CD14-positive monocyte (primary cell): ENCODE measurements at regions not wholly inside any gene's neighbourhood (a gene's known extent, or its start where the extent isn't known, plus 50 kb on each side); places are given as distances from the start of the nearest gene placed in this dataset.

Experiments used
- DNase-seq, 3 donors: peaks; one replicate each; pipeline ENCODE4 v3.0.0-alpha.2; 2011 to 2022
- H2AFZ ChIP-seq: 2 replicates; pipeline ENCODE4 v1.6.0; 2012; ENCODE audit warnings: mild to moderate bottlenecking, low read depth, low read length, inconsistent platforms; ENCODE audit not compliant: insufficient read depth, poor library complexity, severe bottlenecking
- H3K27ac ChIP-seq, 2 donors: 1 replicate in 1 of 2; 2 replicates in 1 of 2; pipeline ENCODE4 v1.5.1; 2012 to 2013; ENCODE audit warnings: low read length in 2 of 2, control low read depth in 1 of 2, inconsistent platforms in 1 of 2, low read depth in 1 of 2, mild to moderate bottlenecking in 1 of 2
- H3K27me3 ChIP-seq, 2 donors: one replicate each; pipeline versions ENCODE4 v1.6.0 to v1.6.1; 2011 to 2013; ENCODE audit warnings: low read length in 2 of 2; ENCODE audit not compliant: control insufficient read depth in 2 of 2, insufficient read depth in 2 of 2
- H3K36me3 ChIP-seq, 2 donors: replicated peaks in 1 of 2; 1 replicate in 1 of 2; 2 replicates in 1 of 2; pipeline versions ENCODE4 v1.5.1 to v1.6.1; 2012 to 2013; ENCODE audit warnings: low read length in 2 of 2, control low read depth in 1 of 2, inconsistent platforms in 1 of 2, mild to moderate bottlenecking in 1 of 2; ENCODE audit not compliant: insufficient read depth in 2 of 2, control insufficient read depth in 1 of 2
- H3K4me1 ChIP-seq, 2 donors: 1 replicate in 1 of 2; 2 replicates in 1 of 2; pipeline versions ENCODE4 v1.5.1 to v1.6.1; 2012 to 2013; ENCODE audit warnings: low read length in 2 of 2, control low read depth in 1 of 2, inconsistent platforms in 1 of 2, mild to moderate bottlenecking in 1 of 2, moderate library complexity in 1 of 2; ENCODE audit not compliant: insufficient read depth in 2 of 2, control insufficient read depth in 1 of 2
- H3K4me2 ChIP-seq: replicated peaks from 2 replicates; pipeline ENCODE3; 2012; ENCODE audit warnings: low read length, moderate library complexity, mild to moderate bottlenecking; ENCODE audit not compliant: poor library complexity, severe bottlenecking; ENCODE audit errors: extremely low read depth
- H3K4me3 ChIP-seq, 3 experiments: fragments of 200-600 bp in 1 of 3; sonication (generic) in 1 of 3; replicated peaks in 1 of 3; 1 replicate in 2 of 3; 2 replicates in 1 of 3; pipeline ENCODE4 v1.5.1; 2011 to 2013; ENCODE audit warnings: low read length in 3 of 3, mild to moderate bottlenecking in 3 of 3, control low read depth in 2 of 3, low read depth in 2 of 3, inconsistent platforms in 1 of 3, moderate library complexity in 1 of 3
- H3K79me2 ChIP-seq: 2 replicates; pipeline ENCODE4 v1.6.0; 2012; ENCODE audit warnings: mild to moderate bottlenecking, control low read depth, inconsistent platforms, low read length, moderate library complexity; ENCODE audit not compliant: insufficient read depth
- H3K9ac ChIP-seq: 2 replicates; pipeline ENCODE4 v1.6.0; 2017; ENCODE audit warnings: low read length, mild to moderate bottlenecking; ENCODE audit not compliant: insufficient read depth, poor library complexity, severe bottlenecking
- H3K9me3 ChIP-seq, 2 donors: replicated peaks in 1 of 2; 1 replicate in 1 of 2; 2 replicates in 1 of 2; pipeline versions ENCODE4 v1.5.1 to v1.6.1; 2012 to 2013; ENCODE audit warnings: low read length in 2 of 2, control low read depth in 1 of 2; ENCODE audit not compliant: control insufficient read depth in 1 of 2, insufficient read depth in 1 of 2
- H4K20me1 ChIP-seq: 2 replicates; pipeline ENCODE4 v1.6.0; 2012; ENCODE audit warnings: mild to moderate bottlenecking, low read length, control low read depth, moderate library complexity; ENCODE audit not compliant: insufficient read depth
- H3K27ac Mint-ChIP-seq, 7 donors: one replicate each; pipeline ENCODE4 v1.8.0; 2020; ENCODE audit warnings: mild to moderate bottlenecking in 7 of 7, mixed read lengths in 7 of 7, moderate library complexity in 6 of 7, inconsistent platforms in 2 of 7
- H3K27me3 Mint-ChIP-seq, 3 donors: one replicate each; pipeline ENCODE4 v1.8.0; 2021 to 2022; ENCODE audit warnings: low read depth in 3 of 3, mild to moderate bottlenecking in 3 of 3, mixed read lengths in 3 of 3, moderate library complexity in 3 of 3, inconsistent platforms in 1 of 3
- H3K36me3 Mint-ChIP-seq, 2 donors: one replicate each; pipeline ENCODE4 v1.8.0; 2020; ENCODE audit warnings: mixed read lengths in 2 of 2, inconsistent platforms in 1 of 2, mild to moderate bottlenecking in 1 of 2
- H3K4me1 Mint-ChIP-seq: one replicate; pipeline ENCODE4 v1.8.0; 2020; ENCODE audit warnings: mild to moderate bottlenecking, mixed read lengths
- H3K4me3 Mint-ChIP-seq, 2 donors: one replicate each; pipeline ENCODE4 v1.8.0; 2020; ENCODE audit warnings: mild to moderate bottlenecking in 2 of 2, mixed read lengths in 2 of 2, moderate library complexity in 1 of 2
- H3K9me3 Mint-ChIP-seq, 7 donors: one replicate each; pipeline ENCODE4 v1.8.0; 2020 to 2022; ENCODE audit warnings: mixed read lengths in 7 of 7, mild to moderate bottlenecking in 6 of 7, moderate library complexity in 6 of 7, inconsistent platforms in 2 of 7
- WGBS: methylation state at CpG from one replicate; pipeline ENCODE4 v1.1.5; 2013; ENCODE audit warnings: missing lambda C conversion rate; ENCODE audit not compliant: insufficient coverage; 5-methylcytosine and 5-hydroxymethylcytosine counted together
- intact Hi-C, 2 donors: fragments of 100-400 bp; cut with micrococcal nuclease; formaldehyde crosslinking; loops; one replicate each; pipeline versions ENCODE4 v1.15.0 to v1.15.1; 2023
- TF ChIP-seq, protein P1 (sequence below): fragments of 200-600 bp; IDR thresholded peaks from one replicate; pipeline ENCODE4 v1.8.0; 2022; ENCODE audit warnings: antibody characterized with exemption, mild to moderate bottlenecking

DNA sequence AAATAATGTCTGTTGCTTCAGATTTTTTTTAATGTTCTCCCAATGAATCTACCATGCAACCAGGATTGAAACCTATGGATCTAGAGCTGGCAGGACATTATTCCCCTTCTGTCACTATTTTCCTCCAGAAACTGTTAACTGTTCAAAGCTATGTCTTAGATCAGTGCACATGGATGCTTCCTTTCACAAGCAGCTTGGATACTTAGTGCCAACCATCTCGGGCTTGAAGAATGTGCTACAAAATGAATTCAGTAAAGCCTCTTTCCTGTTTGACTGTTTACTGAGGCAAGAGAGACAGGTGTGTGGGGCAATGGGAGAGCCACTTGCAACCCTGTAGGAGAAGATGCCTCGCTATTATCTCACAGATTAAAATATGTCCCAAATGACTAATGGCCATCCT is 774.8 kb downstream of the KCTD16 start:
- no peak overlapping the region for H3K9ac ChIP-seq
- H3K9me3 ChIP-seq, result no peaks in the 10 kb centered on the region
- no peaks in the 10 kb centered on the region for H3K79me2 ChIP-seq
- H3K27ac Mint-ChIP-seq, result no peak overlapping the region
- no peak for DNase-seq
- TF ChIP-seq, protein P1, sequence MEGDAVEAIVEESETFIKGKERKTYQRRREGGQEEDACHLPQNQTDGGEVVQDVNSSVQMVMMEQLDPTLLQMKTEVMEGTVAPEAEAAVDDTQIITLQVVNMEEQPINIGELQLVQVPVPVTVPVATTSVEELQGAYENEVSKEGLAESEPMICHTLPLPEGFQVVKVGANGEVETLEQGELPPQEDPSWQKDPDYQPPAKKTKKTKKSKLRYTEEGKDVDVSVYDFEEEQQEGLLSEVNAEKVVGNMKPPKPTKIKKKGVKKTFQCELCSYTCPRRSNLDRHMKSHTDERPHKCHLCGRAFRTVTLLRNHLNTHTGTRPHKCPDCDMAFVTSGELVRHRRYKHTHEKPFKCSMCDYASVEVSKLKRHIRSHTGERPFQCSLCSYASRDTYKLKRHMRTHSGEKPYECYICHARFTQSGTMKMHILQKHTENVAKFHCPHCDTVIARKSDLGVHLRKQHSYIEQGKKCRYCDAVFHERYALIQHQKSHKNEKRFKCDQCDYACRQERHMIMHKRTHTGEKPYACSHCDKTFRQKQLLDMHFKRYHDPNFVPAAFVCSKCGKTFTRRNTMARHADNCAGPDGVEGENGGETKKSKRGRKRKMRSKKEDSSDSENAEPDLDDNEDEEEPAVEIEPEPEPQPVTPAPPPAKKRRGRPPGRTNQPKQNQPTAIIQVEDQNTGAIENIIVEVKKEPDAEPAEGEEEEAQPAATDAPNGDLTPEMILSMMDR, result no peak
- H2AFZ ChIP-seq, result no peak overlapping the region
- no peaks in the 10 kb centered on the region for H3K36me3 ChIP-seq
- no peak overlapping the region for H3K27ac ChIP-seq
- H3K4me2 ChIP-seq, result no peak overlapping the region
- no peaks in the 10 kb centered on the region for H3K4me1 ChIP-seq
- H4K20me1 ChIP-seq, result no peaks in the 10 kb centered on the region
- no peaks in the 10 kb centered on the region for H3K36me3 Mint-ChIP-seq
- no peak overlapping the region for H3K4me3 Mint-ChIP-seq
- intact Hi-C loops, result no loop called here
- 80% methylated on average over 2 of the region's 2 CpGs for WGBS
- no peaks in the 10 kb centered on the region for H3K4me1 Mint-ChIP-seq
- H3K9me3 Mint-ChIP-seq, result peaks cover 0 to 3% (median 0%) of the 10 kb centered on the region in 7 donors
- H3K4me3 ChIP-seq, result no peak overlapping the region
- H3K27me3 ChIP-seq, result no peaks in the 10 kb centered on the region
- no peaks in the 10 kb centered on the region for H3K27me3 Mint-ChIP-seq

DNA sequence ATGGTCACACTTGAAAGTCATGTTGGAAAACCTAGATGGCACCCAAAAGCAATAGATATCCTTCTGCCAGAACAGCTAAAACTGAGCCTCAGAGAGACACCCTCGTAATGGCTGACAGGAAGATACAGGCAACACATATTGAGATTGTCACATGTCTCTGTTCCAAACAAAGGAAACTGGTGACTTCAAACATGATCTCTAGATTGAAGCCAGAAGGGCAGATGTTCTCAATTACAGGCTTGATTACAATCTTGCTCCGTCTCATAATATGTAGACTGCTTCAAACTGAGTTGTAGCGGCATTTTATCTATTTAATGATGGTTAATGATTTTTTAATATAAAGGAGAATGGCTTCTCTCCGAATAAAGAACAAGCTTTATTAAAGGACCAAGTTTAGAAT is 774.3 kb downstream of the KCTD16 start:
- Histone ChIP-seq H3K27ac (no peak overlapping the region), H3K4me3 (no peak overlapping the region), H3K9me3 (no peaks in the 10 kb centered on the region), H3K9ac (no peak overlapping the region), H3K36me3 (no peaks in the 10 kb centered on the region), H2AFZ (no peak overlapping the region), H4K20me1 (no peaks in the 10 kb centered on the region), H3K27me3 (no peaks in the 10 kb centered on the region), H3K4me2 (no peak overlapping the region), H3K79me2 (no peaks in the 10 kb centered on the region), H3K4me1 (no peaks in the 10 kb centered on the region)
- peaks cover 0 to 3% (median 0%) of the 10 kb centered on the region in 7 donors for H3K9me3 Mint-ChIP-seq
- WGBS, result 73% methylated on average over 2 of the region's 4 CpGs
- DNase-seq, result no peak
- TF ChIP-seq, protein P1, result no peak
- intact Hi-C loops, result no loop called here
- no peak overlapping the region for H3K27ac Mint-ChIP-seq
- no peak overlapping the region for H3K4me3 Mint-ChIP-seq
- H3K27me3 Mint-ChIP-seq, result no peaks in the 10 kb centered on the region
- no peaks in the 10 kb centered on the region for H3K36me3 Mint-ChIP-seq
- no peaks in the 10 kb centered on the region for H3K4me1 Mint-ChIP-seq
